HEK293 (cell line): ENCODE measurements at regions not wholly inside any gene's neighbourhood (a gene's known extent, or its start where the extent isn't known, plus 50 kb on each side); places are given as distances from the start of the nearest gene placed in this dataset.
"Not testable (repeated sequence)": the region's sequence is repeated elsewhere in the genome, so short reads cannot be mapped to it uniquely, and the experiment has no call there.

Experiments
- CTCF ChIA-PET: fragments of 350-600 bp; formaldehyde crosslinking; extraction: SDS; loops from one replicate; lab custom pipeline; 2021; ENCODE audit warnings: antibody characterized with exemption; lab: Yijun Ruan, JAX
- POLR2A ChIA-PET: fragments of 300-600 bp; formaldehyde crosslinking; extraction: SDS; loops from one replicate; lab custom pipeline; 2020; ENCODE audit warnings: antibody characterized with exemption, inconsistent platforms; lab: Yijun Ruan, JAX
- H3K27ac ChIP-seq: fragments of 200-500 bp; sonication (Bioruptor generic); 2 replicates; pipeline ENCODE4 v1.5.1; 2014; ENCODE audit warnings: low read depth, low read length, control low read depth, inconsistent platforms; ENCODE audit errors: extremely low read depth
- H3K36me3 ChIP-seq, 2 experiments: fragments of 200-500 bp in 1 of 2; sonication (Bioruptor generic) in 1 of 2; 1 replicate in 1 of 2; 2 replicates in 1 of 2; pipeline ENCODE4 v1.5.1; 2014 to 2017; ENCODE audit warnings: inconsistent platforms in 2 of 2, low read length in 2 of 2; ENCODE audit not compliant: control insufficient read depth in 2 of 2, insufficient read depth in 1 of 2
- H3K4me1 ChIP-seq: fragments of 200-500 bp; sonication (Bioruptor generic); 2 replicates; pipeline ENCODE4 v1.5.1; 2014; ENCODE audit warnings: mild to moderate bottlenecking, low read length, inconsistent platforms; ENCODE audit not compliant: control insufficient read depth, insufficient read depth
- H3K4me3 ChIP-seq: 2 replicates; pipeline ENCODE4 v1.5.1; 2011; ENCODE audit warnings: low read depth, mild to moderate bottlenecking, control low read depth, low read length, moderate library complexity
- H3K9me3 ChIP-seq: fragments of 200-500 bp; sonication (Bioruptor generic); 2 replicates; pipeline ENCODE4 v1.5.1; 2014; ENCODE audit warnings: low read depth, low read length, inconsistent platforms; ENCODE audit not compliant: control insufficient read depth, insufficient read depth
- GLIS1 ChIP-seq: fragments of 450-650 bp; formaldehyde crosslinking; IDR thresholded peaks from 2 replicates; pipeline ENCODE4 v1.5.1; 2016; ENCODE audit warnings: missing biosample characterization, missing genetic modification characterization
- MYNN ChIP-seq: fragments of 450-650 bp; formaldehyde crosslinking; IDR thresholded peaks from 2 replicates; pipeline ENCODE4 v1.5.1; 2016; ENCODE audit warnings: missing biosample characterization, missing genetic modification characterization, borderline replicate concordance
- ZBTB48 ChIP-seq: fragments of 450-650 bp; formaldehyde crosslinking; IDR thresholded peaks from 2 replicates; pipeline ENCODE4 v1.5.1; 2016; ENCODE audit warnings: missing biosample characterization, missing genetic modification characterization
- ZIC2 ChIP-seq: fragments of 450-650 bp; formaldehyde crosslinking; IDR thresholded peaks from 2 replicates; pipeline ENCODE4 v1.5.1; 2016; ENCODE audit warnings: missing biosample characterization, missing genetic modification characterization
- ZNF138 ChIP-seq: fragments of 450-650 bp; formaldehyde crosslinking; IDR thresholded peaks from 2 replicates; pipeline ENCODE4 v1.5.1; 2016; ENCODE audit warnings: missing biosample characterization, missing genetic modification characterization, borderline replicate concordance
- ZNF221 ChIP-seq: fragments of 450-650 bp; formaldehyde crosslinking; IDR thresholded peaks from 2 replicates; pipeline ENCODE4 v1.5.1; 2017; ENCODE audit warnings: missing biosample characterization, missing genetic modification characterization, borderline replicate concordance
- ZNF48 ChIP-seq: fragments of 450-650 bp; formaldehyde crosslinking; IDR thresholded peaks from 2 replicates; pipeline ENCODE4 v1.5.1; 2016; ENCODE audit warnings: missing biosample characterization, missing genetic modification characterization
- ZNF626 ChIP-seq: fragments of 450-650 bp; sonication (Bioruptor Pico); formaldehyde crosslinking; IDR thresholded peaks from 2 replicates; pipeline ENCODE4 v1.5.1; 2018; ENCODE audit warnings: missing biosample characterization, missing genetic modification characterization, inconsistent platforms
- ZNF677 ChIP-seq: fragments of 450-650 bp; IDR thresholded peaks from 2 replicates; pipeline ENCODE4 v1.5.0; 2018; ENCODE audit warnings: missing biosample characterization, mild to moderate bottlenecking, missing genetic modification characterization, moderate library complexity
- ZSCAN23 ChIP-seq: fragments of 450-650 bp; formaldehyde crosslinking; IDR thresholded peaks from 2 replicates; pipeline ENCODE4 v1.5.1; 2016; ENCODE audit warnings: missing biosample characterization, missing genetic modification characterization
- TF ChIP-seq, protein P1 (sequence below): fragments of 450-650 bp; formaldehyde crosslinking; IDR thresholded peaks from 2 replicates; pipeline ENCODE4 v1.5.1; 2016; ENCODE audit warnings: missing biosample characterization, missing genetic modification characterization

DNA sequence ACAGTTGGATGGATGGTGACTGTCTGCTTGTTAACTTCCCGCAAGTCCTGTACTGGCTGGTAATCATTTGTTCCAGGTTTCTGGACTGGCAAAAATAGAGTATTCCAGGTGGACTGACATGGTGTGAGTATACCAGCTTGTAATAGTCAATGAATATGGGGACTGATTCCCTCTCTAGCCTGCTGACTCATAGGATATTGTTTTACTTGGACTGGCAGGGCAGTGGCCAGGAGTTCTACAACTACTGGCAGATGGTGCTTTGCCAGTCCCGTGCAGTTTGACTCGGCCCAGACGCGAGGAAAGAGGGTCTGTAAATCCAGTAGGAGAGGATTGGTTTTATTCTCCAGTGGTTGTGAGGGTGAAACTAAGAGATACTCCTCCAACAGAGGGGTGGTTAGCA is 78.0 kb downstream of the PRR15 start (continued):
- TF ChIP-seq, protein P1, sequence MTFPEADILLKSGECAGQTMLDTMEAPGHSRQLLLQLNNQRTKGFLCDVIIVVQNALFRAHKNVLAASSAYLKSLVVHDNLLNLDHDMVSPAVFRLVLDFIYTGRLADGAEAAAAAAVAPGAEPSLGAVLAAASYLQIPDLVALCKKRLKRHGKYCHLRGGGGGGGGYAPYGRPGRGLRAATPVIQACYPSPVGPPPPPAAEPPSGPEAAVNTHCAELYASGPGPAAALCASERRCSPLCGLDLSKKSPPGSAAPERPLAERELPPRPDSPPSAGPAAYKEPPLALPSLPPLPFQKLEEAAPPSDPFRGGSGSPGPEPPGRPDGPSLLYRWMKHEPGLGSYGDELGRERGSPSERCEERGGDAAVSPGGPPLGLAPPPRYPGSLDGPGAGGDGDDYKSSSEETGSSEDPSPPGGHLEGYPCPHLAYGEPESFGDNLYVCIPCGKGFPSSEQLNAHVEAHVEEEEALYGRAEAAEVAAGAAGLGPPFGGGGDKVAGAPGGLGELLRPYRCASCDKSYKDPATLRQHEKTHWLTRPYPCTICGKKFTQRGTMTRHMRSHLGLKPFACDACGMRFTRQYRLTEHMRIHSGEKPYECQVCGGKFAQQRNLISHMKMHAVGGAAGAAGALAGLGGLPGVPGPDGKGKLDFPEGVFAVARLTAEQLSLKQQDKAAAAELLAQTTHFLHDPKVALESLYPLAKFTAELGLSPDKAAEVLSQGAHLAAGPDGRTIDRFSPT = no peak
- TF ChIP-seq, all 188 proteins: peak for 0

DNA sequence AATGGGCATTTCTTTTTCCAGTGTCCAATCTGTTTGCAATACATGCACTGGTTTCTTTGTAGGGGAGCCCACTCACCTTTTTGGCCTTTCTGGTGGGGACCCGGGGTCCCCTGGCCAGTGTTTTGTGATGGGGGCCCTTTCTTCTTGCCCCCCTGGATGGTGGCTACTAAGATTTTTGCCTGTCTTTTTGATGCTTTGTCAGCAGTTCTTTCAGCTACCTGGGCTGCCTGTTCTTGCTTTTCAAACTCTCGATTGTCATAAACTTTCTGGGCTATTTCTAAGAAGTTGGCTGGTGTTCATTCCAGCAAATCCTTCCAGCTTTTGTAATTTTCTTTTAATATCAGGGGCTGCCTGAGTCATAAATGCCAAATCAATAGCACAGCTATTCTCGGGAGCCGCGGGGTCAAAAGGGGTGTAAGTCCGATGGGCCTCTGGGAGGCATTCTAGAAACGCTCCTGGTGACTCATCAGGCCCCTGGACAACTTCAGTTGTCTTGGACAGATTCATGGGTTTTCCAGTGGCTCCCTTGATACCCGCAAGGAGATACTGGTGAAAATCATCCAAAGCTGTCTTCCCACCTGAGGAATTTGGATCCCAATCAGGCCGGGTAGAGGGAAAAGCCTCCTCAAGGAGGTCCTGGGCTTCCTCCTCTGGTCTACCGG is 79.0 kb downstream of the PRR15 start:
- no peak overlapping the region for H3K27ac ChIP-seq
- no peak overlapping the region for H3K4me3 ChIP-seq
- no peaks in the 10 kb centered on the region for H3K36me3 ChIP-seq
- H3K4me1 ChIP-seq = no peaks in the 10 kb centered on the region
- ChIA-PET CTCF (interaction anchor here (0.6 kb wide), 1 partner anchor 55 kb away, joined by 3 read pairs; no protein-coding TSS in a partner anchor), POLR2A (no interaction called here)
- TF ChIP-seq MYNN (tag by site-specific recombination) = no peak
- H3K9me3 ChIP-seq = no peaks in the 10 kb centered on the region

DNA sequence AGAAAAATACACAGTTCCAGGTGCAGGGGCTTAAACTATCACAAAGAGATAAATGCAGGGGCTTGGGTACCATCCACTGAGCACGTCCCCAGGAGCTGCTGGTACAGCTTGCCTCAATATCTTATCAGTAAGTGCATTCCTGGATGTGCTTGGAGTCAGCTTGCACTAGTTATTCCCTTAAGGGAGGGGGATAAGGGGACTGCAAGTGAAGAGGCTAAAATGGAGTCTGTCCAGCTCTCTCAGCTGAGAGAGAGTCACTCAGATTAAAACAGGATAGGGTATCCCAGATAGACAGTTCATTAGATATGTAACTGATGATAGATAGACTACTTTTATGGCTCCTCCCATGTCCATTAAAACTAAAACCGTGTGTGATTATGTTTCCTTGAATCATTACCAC is 82.5 kb downstream of the PRR15 start:
- CTCF ChIA-PET = interaction anchor here (0.8 to 1.1 kb wide), 2 partner anchors 10 to 275 kb away, joined by 3 to 5 read pairs; no protein-coding TSS in a partner anchor
- H3K27ac ChIP-seq, H3K9me3 ChIP-seq, H3K4me1 ChIP-seq, H3K36me3 ChIP-seq, H3K4me3 ChIP-seq, POLR2A ChIA-PET: not testable (repeated sequence)

DNA sequence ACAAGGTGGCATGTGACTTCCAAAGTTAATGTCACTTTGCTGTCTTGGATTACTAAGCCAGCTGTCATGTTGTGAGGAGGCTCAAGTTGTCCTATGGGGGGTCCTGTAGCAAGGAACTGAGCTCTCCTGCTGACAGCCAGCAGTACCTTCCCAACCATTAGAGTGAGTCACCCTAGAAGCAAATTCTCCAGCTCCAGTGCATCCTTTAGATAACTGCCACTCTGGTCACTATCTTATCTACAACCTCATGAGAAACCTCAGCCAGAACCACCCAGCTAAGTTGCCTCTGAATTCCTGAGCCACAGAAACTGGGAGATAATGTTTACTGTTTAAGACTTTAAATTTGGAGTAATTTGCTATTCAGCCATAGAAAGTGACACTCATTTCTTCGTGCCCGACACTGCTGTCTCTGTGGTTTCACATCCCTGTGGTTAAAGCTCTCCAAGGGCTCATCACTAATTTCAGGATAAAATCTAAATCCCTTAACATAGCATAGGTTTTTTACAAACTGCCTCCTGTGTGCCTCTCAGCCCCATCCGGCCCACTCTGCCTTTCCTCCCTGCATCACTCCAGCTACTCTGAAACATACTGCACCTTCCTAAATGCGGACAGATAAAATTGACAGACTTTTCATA is 83.5 kb downstream of the PRR15 start:
- Histone ChIP-seq H3K9me3 (no peaks in the 10 kb centered on the region), H3K4me3 (no peak overlapping the region), H3K27ac (no peak overlapping the region), H3K4me1 (no peaks in the 10 kb centered on the region), H3K36me3 (no peaks in the 10 kb centered on the region)
- TF ChIP-seq ZBTB48 (tag by site-specific recombination) (peak; percentile 47; the same call in 1 of the 2 replicates), ZNF48 (no peak), ZNF138 (tag by site-specific recombination) (no peak), ZNF626 (tag by site-specific recombination) (no peak), ZNF221 (tag by site-specific recombination) (no peak), GLIS1 (tag by site-specific recombination) (peak; percentile 46), ZNF677 (tag by site-specific recombination) (no peak), ZSCAN23 (tag by site-specific recombination) (no peak), ZIC2 (0 out of 2 replicates have a peak, but pooled peaks have one; percentile 17)
- POLR2A ChIA-PET = no interaction called here
- CTCF ChIA-PET = interaction anchor here (1.2 kb wide), 1 partner anchor 10 kb away, joined by 3 read pairs; no protein-coding TSS in a partner anchor

DNA sequence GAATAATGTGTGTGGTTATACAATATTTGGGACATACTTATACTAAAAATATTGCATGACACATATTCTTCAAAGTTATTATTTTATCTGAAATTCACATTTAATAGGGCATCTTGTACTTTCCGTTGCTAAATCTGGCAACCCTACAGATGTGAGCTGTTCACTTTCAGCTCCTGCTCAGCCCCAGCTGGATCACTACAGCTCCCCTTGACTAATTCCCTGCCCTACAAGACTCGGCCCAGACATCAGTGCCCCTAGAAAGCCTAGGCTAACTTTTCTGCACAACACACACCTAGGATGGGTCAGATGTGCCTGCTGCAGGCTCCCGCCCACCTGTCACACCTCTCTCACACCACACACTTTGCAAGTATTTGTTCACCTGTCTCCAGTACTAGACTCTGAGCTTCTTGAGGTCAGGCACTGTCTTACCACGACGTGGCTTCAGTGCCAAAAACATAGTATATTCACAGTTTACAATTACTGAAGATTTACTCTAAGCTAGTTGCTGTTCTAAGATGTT is 84.1 kb downstream of the PRR15 start:
- H3K36me3 ChIP-seq, H3K9me3 ChIP-seq, H3K4me3 ChIP-seq, H3K27ac ChIP-seq, H3K4me1 ChIP-seq, POLR2A ChIA-PET: not testable (repeated sequence)
- CTCF ChIA-PET = interaction anchor here (1.2 kb wide), 1 partner anchor 11 kb away, joined by 3 read pairs; no protein-coding TSS in a partner anchor
